GM19328 (cell line): ENCODE measurements at regions not wholly inside any gene's neighbourhood (a gene's known extent, or its start where the extent isn't known, plus 50 kb on each side); places are given as distances from the start of the nearest gene placed in this dataset.

Experiments used
- ATAC-seq: cut with Tn5 transposase; IDR thresholded peaks from one replicate; pipeline ENCODE4 v1.9.1; 2021; ENCODE audit warnings: mild to moderate bottlenecking, moderate library complexity; ENCODE audit not compliant: unreplicated experiment

DNA sequence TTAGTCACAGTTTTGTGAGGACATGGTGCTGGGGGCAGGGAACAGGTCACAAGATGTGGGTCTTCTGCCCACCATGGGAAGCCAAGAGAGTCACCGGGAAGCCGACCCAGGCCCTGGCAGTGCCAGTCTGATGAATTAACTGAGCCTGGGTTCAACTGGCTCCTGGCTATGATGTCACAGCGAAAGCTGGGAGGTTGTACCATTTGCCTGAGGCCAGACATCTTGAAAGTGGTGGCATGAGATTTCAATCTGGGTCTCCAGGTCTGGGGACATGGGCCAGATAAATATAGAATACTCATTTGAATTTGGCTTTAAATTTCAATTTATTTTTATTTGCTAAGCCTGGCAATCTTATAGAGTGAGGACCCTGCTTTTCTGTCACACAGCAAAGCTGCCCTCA lies 280.9 kb downstream of the NSG2 start:
- ATAC-seq: no peak

- no peak for ATAC-seq
Observed at GRCh38 chr5:174327317-174327864, 281.9 kb downstream of the NSG2 start.

DNA sequence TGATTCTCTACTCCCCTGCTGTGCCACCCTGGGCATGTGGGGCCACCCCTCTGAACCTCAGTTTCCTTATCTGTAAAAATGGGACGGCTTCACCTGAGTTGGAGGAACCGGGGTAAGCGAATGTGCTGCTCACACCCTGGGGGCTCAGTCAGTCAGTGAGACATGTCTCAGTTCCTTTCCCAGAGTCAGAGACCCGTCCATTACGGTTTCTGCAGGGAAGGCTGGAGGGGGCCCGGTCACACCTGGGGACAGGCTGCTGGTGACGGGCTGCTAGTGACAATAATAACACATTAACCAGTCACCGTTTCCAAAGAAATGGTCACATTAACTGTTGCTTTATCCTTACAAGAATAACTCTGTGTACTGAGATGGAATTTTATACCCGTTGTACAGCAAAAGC lies 282.4 kb downstream of the NSG2 start:
- no peak for ATAC-seq

- ATAC-seq: no peak
Observed at GRCh38 chr5:174328631-174329299, 283.3 kb downstream of the NSG2 start.

DNA sequence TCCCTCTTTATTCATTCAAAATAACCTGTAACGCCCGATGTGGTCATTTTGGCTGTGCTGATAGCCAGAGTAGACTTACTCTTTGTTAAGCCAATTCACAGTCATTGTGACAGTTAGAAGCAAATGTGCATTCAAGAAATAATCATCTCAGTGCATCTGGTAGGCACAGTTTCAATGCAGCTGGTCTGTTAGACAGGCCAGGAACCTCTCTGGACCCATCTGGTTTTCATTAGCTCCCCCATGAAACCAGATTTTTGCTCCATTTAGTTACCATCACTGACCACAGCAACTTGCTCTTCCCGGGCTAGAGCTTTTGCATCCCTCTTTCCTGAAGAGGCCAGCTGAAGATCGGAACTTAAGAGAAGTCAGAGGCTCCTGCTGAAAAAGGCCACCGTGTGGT lies 284.2 kb downstream of the NSG2 start:
- ATAC-seq: no peak

DNA sequence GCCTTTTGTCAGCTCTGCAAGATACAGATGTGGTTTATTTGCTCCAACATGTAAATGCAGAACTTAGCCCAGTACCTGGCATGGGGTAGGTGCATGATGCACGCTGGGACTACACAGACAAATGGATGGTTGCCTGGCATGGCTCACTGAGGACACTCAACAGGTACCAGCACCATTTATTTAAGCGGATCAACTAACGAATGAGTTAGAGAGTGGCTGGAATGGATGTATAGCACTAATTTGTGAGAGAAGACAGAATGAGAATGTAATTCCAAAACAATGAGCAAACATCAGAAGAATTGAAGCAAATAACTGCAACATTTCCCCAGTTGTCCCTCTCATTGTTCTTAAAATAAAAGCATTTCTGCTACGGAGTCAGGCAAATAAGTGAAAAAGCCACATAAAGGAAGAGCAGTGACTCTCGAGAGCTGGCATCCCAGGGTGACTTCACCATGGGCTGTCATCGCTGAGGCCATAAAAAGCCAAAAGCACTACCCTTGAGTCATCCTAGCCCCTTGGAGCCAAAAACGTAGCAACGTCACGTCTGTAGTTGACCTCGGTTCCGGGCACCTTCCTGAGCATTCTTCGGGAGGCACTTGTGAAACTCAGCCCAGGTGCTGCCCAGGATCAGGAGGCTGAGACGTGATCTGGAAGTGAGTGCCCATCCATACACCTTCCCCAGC lies 290.3 kb downstream of the NSG2 start:
- ATAC-seq: no peak

GRCh38 chr5:174336479-174336878 lies 291.0 kb downstream of the NSG2 start:
- no peak for ATAC-seq

DNA sequence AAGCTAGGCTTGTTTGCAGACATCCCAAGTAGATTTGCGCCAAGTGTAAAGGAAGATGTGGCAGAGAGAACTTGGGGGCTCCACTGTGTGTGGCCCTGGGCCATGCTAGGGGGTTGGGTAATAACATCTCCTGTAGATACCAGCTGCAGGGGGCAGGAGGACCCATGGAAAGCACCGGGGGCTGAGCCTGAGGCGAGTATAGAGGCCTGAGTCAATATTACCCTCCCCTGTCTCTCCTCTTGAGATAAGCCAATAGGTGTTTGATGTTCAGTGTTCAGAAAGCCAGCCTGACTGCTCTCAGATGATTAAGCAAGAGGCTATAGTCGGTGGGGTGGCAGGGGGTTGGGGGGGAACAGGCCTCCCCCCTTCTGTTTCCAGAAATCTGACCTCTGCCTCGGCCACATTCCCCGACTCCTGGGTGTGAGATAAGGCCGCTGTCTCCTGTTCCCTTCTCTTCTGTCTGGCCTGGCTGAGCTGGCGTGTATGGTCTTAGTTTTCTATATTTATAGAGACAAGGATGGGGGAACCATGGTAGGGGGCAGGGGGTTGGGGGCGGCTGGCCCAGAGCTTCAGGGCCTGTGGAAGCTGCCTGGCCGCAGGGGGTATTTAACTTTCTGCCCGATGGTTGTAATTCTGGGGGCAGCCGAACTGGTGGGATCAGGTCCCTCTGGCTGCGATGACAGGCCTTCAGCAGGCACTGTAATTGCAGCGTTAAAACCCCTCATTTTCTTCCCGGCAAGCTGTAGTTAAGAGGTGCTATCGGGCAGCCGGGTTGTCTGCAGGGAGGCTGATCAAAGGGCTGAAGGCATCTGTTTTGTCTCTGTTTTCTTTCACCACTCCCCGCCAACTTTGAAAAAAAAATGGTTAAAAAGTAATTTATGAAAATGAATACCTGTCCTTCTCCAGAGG lies 292.0 kb downstream of the NSG2 start:
- no peak for ATAC-seq

DNA sequence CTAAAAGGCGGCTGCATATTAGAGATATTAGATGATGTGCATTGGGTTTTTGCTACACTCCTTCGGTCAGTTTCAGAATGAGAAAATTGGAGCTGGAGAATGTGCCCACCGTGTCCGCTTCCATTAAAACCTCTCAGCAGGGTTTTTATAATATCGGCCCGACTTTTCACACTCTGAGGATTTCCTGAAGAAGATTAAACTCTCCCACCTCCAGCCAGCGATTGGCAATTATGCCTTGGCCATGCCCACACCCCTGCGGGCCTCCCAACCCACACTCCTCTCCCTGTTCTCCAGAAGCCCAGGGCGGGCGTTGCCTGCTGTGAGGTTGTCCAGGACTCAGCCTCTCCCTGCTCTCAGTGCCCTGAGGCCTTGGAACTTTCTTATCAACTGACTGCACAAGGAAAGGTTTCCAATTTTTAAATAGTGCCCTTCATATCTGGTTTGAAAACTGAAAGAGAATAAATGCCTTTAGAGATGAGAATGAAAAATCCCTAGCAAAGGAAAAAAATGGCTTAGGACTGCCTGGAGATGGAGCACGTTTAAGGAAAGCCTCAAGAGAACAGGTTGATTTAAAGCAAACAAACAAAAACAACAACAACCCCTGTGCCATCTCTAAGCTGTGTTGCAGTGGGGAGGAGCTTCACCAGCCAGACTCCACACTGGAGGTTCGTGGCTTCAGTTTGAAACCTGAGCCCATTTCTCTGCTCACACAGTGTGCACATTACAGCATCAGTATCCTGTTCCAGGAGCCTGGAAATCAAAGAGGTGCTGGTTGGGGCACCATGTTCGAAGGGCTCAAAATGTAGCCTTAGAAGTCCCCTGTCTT lies 292.9 kb downstream of the NSG2 start:
- ATAC-seq: no peak

DNA sequence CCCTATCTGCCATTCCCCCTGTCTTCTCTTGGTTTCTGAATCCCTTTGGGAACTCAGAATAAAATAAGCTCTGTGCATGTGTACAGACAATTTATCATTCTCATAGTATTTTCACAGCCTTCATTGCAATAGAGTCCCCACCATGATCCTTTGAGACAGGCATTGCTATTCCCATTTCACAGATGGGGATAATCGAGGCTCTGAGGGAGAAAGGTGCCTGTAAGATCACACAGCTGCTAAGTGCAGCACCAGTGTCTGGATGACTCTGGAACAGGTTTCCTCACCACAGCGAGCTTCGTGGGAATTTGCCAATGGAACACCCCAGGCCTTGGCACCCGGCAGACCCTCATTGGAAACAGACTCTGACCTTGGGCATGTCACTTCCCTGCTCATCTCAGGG lies 293.6 kb downstream of the NSG2 start:
- no peak for ATAC-seq

GRCh38 chr5:174340226-174340625 lies 294.7 kb downstream of the NSG2 start:
- ATAC-seq: no peak

DNA sequence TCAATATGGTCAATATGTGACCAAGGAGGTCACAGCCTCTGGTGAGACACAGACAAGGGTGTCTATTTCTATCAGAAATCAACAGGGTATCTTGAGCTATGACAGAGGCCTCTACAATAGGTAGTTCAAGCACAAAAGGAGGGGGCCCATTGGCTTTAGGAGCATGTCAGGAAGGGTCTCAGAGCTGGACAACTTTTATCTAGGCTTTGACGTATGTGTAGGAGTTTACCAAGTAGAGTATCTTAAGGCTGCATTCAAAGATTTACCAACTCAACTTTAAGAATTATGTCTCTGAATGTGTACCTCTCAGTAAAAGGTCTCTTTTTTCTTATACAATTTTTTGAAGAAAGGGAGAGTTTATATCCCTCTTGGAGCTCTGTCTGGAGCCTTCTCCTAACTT lies 297.2 kb downstream of the NSG2 start:
- ATAC-seq: no peak

- no peak for ATAC-seq
Observed at GRCh38 chr5:174343826-174344225, 298.3 kb downstream of the NSG2 start.

GRCh38 chr5:174344335-174344734 lies 298.8 kb downstream of the NSG2 start:
- no peak for ATAC-seq

- no peak for ATAC-seq
Observed at GRCh38 chr5:174347183-174347582, 301.7 kb downstream of the NSG2 start.

GRCh38 chr5:174348311-174348981 lies 302.9 kb downstream of the NSG2 start:
- no peak for ATAC-seq

DNA sequence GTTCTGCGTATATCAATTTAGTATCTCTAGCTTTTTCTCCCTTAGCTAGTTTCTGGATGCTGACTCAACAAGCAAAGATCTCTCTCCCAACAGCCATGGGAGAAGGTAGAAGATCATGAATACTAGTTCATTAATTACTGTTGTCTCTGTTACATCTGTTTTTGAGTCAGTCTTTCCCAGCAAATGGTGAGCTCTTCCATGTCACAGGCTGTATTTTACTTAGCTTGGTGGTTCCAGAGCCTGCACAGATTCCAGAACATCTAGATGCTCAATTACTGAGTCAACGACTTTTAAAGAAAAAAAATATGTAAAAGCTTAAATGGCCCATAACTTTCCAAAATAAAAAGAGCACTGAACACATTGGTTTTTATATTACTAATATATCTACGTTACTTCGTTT lies 307.2 kb downstream of the NSG2 start:
- no peak for ATAC-seq

DNA sequence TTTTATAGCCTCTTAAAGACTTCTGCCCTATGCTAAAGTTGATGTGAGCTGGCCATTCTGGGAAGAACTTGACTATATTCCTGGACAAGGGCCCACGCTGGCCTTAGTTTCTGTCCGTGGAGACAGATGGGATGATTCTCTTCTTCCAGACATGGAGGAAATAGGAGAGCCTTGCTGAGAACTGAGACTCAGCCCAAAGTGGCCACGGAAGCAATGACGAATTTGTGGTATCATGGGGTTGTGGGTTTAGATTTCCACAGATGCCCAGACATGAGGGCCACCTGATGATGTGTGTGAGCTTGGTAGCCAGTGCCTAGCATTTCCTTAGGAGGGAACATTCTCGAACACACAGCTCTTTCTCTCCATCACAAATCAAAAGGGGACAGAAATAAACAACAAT lies 309.1 kb downstream of the NSG2 start:
- no peak for ATAC-seq

DNA sequence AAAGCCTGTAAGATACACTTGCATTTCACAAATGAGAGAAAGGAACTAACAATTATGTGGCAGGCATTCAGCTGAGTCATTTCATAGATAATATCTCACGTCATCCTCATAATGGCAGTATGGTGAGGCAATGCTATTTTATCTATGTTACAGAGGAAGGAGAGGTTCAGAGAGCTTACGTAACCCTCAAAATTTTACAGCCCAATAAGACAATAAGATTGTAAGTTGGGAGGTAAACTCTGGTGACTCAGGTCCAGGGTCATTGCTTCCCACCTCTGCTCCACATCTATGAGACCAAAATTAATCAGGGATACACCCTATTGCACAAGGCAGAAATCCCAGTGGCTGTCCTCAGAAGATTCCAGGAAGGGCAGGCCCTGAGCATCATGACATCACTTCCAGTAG lies 309.7 kb downstream of the NSG2 start:
- ATAC-seq: no peak

DNA sequence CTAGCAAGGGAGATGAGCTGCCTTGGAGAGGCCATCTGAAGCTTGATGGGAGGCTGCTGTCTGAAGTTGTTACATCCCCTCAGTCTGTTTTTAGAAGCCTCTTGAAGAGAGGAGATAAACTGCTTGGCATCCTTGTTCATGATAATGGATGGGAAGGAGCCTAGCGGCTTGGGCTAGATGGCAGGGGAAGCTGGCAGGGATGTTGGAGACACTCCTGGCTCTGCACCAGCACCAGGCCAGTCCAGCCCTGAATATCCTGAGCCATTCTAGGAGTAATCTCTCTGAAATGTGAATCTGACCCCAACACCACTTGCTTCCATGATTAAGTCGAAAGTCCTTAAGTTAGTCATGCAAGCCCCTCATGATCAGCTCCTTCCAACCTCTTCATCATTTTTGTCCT lies 310.5 kb downstream of the NSG2 start:
- no peak for ATAC-seq
